ENCODE measurements at regions not wholly inside any gene's neighbourhood (a gene's known extent, or its start where the extent isn't known, plus 50 kb on each side); places are given as distances from the start of the nearest gene placed in this dataset.

DNA sequence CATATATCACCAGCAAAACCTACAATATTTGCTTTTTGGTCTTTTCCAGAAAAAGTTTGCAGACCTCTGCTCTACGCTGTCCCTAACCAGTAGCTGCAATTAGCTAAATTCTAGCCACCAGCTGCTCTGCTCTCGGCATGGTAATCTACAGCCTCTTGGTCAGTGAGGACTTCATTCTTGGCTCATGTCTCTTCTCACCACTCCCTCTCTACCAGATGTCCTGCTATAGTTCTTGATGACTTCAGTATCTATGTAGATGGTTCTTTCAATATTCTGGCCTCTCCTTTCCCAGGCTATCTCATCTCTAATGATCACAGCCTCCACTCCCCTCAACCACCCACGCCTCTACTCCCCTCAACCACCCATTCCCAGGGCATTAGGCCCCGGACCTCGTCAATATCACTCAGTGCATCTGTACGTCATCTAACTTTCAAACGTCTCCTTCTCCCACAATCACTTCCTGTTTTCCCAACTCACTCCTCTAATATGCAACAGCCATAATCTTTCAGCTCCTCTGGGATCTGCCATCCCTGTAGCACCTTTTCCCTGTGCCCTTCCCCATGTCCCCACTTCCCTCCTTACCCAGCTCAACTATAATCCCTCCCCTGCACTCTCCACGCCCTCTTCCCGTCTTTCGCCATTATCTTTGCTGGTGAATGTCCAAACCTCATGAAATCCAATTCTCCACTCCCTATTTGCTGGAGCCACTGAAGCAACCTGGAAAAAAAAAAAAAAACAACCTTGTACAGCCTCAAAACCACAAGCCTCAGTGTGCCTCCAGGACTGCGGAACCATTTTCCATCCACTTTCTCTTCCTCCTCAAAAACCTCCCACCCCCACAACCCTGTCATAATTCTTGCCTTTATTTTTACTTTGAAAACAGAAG is 429.4 kb upstream of the PROK2 start:
- no peak for DNase-seq

DNA sequence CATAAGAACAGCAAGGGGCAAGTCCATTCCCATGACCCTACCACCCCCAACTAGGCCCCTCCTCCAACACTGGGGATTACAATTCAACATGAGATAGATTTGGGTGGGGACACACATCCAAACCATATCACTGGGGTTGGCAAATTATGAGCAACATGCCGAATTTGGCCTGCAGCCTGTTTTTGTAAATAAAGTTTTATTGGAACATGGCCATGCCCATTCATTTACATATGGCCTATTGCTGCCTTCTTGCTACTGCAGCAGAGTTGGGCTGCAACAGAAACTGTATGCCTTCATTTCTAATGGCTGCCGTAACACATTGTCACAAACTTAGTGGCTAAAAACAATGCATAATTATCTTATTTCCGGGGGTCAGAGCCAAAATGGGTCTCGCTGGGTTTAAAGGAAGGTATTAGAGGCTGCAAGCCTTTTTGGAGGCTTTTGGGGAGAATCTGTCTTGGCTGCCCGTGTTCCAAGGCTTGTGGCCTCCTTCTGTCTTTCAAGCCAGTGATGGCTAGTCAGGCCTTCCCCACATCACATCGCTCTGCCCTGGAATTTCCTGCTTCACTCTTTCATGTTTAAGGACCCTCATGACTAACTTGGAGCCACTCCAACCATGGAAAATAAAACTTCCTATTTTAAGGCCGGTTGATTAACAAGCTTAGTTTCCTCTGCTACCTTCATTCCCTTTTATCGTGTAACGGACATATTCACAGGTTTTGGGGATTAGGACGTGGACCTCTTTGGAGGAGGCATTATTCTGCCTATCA is 428.5 kb upstream of the PROK2 start:
- DNase-seq, result no peak

DNA sequence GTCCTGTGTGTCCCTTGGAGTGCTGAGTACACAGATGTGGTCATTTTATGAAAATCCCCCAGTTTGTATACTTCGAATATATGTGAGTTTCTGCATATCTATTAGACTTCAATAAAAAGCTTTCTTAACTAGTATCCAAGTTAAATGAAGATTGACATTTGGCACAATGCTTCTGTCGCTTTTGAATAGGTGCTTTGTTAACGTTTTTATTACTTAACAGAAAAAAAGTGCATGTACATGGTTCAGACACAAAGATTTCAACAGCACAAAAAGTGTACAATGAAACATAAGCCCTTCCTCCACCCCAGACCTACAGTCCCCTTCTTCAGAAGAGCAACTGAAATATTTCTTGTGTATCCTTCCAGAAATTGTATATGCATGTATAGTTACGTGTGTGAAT is 427.4 kb upstream of the PROK2 start:
- DNase-seq, result no peak

DNA sequence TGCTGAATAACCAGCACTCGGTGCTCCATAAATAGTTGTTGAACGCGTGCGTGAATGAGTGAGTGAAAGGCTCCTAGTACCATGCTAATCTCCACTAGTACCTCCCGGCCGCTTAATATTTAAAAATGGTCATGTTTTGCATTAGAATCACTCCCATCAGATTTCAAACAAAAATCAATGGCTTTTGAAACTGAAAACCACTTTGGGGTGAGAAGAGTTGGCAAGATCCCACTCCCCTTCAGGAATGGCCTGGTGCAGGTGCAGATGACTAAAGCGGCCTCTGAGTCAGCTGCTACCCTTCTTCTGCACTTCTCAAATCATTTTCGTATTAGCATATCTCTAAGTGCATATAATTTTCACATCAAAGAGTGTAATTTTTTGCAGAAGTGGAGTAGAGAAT is 425.3 kb upstream of the PROK2 start:
- peak in 1 of 51 donors; percentile 26 for DNase-seq

DNA sequence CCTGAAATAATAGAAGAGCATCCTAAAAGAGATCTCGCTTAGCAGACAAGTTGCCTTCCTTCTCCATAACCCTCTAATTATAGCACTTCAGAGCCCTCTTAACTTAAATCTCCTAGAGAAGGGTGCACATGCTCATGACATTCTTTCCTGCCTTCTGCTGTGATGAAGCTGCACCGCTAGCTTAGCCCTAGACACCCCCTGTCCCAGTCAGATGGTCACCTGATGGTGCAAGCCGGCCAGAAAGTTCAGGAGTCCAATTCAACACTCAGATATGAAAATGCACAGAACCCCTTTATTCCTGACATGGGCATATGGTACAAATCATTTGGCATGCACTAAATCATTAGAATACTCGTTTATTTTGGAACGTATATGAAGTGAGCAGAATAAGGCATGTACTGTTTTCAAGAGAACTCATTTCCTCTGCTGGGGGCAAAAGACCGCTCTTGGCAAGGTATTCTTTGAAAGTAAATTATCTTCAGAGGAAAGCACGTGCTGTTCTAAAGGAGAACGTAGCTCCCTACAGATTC is 420.4 kb upstream of the PROK2 start:
- no peak for DNase-seq

DNA sequence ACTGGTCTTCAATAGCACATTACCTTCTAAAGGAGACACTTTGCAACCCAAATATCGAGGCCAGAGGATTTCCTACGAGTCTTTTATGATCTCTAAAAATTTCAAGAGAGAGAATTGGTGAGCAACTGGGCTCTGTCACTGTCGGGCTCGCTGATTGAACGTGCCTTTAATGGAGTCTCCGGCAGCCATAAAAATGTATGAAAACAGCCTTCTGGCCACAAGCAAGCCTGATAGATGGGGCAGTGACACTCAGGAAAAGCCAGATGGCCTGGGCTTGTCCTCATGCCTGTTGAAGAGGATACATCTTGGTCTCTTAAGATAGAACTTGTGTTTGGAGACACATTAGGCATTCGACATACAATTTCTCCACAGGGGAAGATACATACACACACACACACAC is 419.5 kb upstream of the PROK2 start:
- no peak for DNase-seq

DNA sequence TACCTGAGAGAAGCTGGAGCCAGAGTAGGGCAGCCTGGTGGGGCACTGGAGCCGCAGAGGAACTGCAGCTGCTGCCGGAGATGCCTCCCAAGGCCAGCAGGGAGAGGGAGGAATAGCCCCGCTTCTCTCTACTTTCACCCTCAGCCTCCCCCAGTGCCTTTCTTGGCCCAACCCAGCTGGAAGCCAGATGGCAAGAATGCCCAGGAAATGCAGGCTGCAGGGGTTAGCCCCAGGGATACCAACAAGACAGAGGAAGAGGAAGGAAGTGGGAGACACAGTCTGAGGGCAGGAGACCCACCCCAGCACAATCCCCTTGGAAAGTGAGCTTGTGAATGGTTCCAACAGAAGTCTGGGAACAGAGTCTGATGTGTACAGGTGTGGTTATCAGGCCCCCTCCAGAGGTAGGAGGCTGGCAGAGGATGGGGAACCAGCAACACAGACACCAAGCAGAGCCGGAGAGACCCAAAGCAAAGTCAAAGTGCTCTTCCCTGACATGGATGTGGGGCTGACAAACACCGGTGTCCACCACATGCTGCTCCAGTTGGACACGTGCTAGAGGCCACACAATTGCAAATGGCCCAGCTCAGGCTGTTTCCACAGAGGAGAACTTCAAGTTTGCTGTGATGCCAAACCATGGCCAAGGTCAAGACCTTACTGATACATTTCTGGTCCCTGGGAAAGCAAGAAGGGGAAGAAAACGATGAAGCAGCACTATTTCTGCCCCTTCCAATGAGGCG is 418.8 kb upstream of the PROK2 start:
- DNase-seq, result no peak

DNA sequence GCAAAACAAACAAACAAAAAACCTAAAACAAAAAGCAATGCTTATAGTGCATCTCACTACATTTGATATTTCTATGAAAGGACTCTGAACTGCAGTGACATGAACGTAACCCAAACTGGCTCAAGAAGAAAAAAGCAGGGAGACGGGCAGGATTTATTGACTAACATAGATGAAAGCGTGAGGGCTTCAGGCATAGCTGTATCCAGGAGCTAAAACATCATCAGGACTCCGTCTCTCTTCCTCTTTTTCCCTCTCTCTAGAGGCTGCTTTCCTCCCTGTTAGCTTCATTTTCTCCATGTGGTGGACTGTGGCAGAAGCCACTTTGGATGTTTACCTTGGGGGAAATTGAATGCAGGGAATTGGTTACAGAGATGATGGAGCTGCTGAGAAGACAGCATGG is 418.2 kb upstream of the PROK2 start:
- DNase-seq, result no peak

DNA sequence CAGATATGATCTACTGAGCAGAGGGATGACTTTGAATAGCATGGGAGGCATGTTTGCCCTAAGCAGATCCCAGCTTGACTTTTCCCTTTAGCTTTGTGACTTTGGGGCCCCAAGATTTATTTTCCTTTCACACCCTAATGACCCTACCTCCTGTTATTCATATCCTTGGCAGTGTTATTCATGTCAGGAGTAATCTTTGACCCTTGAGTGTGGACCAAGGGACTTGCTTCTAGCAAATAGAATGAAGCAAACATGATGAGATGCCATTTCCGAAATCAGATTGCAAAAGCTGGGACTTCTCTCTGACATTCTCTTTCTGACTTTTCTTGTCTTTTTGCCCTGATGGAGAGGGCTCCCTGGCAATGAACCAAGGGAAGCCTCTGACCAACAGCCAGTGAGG is 415.4 kb upstream of the PROK2 start:
- no peak for DNase-seq

DNA sequence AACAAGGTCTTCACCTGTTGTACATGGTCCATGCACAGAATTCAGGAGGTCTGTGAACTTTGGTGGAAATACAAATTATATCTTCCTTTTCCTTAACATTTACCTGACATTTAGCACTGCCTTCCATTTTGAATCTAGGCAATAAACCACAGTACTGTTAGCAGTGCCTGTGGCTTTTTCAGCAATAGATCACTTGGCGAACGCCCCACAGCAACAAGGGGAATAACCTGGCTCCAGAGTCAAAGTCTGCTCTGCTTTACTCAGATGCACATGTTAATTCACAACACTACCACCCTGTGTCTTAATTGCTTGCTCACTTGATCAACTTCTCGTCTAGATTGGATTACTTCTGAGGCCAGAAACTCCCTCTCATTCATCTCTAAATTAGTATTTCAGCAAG is 414.6 kb upstream of the PROK2 start:
- no peak for DNase-seq

DNA sequence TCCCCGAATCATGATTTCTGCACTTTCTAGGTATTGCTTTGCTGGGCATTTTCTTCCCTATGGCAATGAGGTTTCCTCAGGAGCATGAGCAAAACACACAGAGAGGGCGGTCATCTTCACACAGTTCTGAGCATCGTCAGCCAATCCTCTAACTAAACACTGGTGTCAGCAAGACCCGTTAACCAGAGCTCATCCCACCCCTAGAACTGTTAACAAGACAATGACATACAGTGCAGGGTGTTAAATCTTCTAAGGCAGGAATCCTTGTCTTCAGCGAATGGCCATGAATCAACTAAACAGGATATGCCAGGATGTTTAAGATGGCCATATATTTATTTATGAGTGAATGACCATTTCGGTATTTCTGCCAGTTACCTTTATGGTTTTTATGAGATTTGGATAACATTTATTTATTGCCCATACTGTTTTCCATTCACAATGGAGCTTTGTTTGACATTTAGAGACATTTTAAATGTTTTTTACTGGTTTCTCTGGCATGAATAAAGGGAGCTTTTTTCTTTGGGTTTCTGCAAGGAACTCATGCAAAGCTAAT is 411.5 kb upstream of the PROK2 start:
- DNase-seq, result no peak

DNA sequence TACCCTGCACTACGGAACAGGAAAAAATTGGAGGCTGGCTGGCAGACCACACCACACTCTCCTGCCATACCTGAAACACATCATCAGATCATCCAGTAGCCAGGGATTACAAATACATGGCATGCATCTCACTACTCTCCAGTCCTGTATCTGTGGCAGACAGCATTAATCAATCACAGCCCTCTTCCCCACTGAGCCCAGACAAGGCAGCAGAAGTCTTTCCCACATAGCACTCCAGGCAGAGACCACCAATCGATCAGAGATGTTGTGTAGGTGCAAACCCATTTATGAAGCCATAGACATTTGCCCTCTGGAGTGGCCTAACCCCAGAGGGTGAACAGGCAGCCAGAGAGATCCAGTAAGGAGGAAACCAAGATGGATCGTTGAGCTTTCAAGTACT is 410.9 kb upstream of the PROK2 start:
- no peak for DNase-seq

DNA sequence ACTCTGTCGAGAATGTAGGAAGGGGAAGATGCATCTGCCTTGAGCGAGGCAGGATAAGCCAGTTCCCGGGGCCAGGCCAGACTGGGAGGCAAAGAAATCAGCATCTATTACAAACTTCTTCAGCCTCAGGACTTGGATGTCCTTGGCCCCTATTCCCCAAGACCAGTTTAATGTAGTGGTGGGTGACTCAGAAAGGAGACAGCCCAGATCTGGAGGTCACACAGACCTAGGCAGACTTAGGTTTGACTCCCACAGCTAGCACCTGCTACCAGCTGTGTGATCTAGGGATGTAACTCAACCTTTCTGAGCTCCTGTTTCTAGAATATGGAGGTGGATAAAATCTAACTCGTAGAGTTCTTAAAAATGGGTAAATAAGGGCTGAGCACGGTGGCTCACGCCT is 409.5 kb upstream of the PROK2 start:
- DNase-seq, result no peak

DNA sequence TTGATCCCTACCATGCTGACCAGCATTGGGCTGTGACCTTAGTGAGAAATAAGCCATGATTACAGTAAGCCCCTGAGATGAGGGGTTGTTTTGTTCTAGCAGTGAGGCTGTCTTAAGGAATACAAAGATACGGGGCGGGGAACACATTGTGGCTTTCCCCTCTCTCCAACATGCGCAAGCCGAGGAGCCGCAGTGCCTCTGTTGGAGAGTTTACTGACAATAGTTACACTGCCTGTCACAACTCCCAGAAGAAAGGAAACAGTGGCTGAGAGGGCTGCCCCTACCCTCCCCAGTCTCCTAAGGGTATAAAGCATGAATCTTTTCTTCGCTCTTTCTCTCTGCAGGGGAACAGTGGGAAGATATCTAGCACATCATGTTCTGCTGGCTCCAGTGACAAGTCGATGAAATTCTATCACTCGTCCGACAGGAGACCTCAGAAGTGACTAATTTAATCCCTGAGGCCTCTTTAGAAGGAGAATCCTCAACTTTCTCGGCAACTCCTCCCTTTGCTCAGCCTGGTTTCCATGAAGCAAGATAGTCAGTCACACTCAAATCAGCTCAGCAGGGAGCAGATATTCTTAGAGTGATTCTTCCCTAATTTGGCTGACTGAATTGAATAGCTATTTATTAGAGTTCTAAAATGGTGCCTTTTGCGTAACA is 409.0 kb upstream of the PROK2 start:
- DNase-seq, result no peak

DNA sequence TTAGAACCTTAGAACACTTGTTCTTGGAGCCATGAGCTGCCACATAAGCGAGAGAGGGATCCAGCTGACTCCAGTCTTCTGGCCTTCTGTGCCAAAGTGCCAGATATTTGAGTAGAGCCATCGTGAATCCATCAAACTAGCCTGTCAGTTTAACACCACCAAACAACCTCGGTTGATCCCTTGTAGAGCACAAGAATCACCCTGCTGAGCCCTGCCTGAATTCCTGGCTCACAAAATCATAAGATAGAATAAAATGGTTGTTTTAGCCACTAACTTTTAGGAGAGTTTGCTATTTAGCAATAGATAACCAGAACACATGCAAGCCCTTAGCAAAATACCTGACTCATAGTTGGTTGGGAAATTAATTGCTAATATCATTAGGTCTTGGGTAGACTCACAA is 407.6 kb upstream of the PROK2 start:
- DNase-seq, result no peak

DNA sequence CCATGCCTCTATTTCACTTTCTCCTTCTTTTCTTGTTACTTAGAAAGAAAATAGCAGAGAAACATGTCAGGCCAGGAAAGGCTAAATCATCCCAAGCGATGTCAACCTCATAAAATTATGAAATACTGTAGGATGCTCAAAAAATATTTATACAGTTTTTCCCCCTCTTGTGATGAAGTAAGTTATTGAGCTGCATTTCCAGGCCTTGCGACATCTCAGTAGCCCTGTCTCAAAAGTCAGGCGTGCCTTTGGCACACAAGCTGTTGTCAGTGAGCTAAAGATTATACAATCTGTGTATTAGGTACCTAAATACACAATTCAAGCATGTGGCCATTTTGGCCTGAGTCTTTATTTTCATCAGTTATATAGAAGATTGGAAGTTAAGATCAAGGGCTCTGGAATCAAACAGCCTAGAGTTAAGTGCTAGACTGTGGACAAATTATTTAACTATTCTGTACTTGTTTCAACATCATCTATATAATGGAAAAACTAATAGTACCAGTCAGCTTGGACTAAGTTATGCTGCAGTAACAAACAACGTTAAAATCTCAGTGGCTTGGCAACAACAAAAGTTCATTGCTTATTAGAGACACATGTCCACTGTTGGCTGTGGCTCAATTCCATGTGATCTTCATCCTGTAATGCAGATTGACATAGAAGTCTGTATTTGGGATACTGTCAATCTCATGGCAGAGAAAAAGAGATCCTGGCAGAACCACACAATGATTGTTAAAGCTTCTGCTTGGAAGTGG is 406.4 kb upstream of the PROK2 start:
- DNase-seq, result no peak

DNA sequence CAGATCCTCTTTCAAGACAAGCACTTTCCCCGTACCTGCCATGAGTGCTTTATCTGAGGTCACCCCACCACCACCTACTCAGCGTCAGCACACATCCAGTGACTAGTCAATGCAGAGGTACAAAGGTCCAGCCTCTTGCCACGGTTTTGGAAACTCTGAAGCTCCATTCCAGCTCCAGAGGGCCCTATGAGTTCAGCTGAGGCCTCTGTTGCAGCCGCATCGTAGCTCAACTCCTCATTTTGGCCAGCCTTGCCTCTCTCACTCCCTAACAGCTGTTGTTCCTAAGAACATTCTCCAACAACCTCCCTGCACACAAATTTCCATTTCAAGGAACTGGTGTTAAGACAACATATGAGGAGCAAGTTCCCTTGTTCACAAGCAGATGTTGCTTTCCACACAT is 405.1 kb upstream of the PROK2 start:
- DNase-seq, result no peak

DNA sequence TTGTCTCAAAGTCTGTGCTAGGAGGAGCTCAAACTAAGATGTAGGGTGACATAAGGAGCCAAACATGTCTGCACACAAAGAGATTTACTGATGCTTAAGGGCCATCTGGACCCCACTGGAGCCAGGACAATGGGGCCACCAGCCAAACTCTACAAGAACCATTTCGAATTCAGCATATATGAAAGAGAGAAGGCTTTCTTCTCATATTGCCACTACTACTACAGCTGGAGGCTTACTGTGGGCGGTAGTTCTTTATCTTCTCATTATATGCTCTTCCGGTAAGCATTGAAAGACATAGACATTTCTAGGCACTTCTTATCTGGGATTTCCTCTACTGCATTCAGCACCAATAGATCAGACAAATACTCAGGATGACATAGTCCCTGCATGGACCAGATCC is 404.4 kb upstream of the PROK2 start:
- DNase-seq, result peak in 5 of 51 donors; percentile 10 to 38 (median 15)

DNA sequence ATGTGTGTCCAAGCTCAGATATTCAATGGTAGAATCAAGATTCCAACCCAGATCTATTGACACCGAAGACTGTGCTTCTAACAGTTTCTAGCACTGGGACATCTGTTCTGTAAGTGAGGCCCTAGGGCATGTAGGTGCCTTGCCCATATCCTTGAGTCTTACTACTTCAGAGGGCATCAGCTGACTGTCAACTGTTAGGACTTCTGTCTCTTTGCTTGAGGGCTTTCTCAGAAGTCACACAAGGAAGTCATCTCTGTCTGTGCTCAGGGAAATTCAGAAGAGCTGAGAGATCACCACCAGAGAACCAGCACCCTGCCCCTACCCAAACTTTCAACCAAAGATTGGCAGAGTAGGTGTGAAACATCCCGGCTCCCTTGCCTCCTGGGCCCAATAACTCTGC is 403.6 kb upstream of the PROK2 start:
- no peak for DNase-seq

DNA sequence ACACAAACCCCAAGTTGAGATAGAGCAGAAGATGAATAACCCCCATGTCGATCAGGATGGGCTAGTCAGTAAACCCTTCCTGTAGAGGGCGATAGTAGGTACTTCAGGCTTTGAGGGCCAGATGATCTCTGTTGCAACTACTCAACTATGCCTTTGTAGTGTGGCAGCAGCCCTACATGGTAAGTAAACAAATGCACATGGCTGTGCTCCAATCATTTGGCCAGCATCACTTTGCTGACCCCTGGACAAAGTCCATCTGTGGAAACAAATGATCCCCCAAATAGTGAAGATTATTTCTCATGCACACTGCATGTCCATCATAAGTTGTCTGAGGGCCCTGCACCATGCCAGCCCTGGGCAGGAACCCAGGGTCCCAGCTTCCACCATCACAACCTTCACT is 402.2 kb upstream of the PROK2 start:
- DNase-seq, result no peak
